ENCODE measurements at regions not wholly inside any gene's neighbourhood (a gene's known extent, or its start where the extent isn't known, plus 50 kb on each side); places are given as distances from the start of the nearest gene placed in this dataset.

- no peak for TF ChIP-seq CTCF (IDR thresholded peaks at IDR 0.05)
- no peak for TF ChIP-seq POLR2A (IDR thresholded peaks at IDR 0.05)
These were observed 1389.4 kb upstream of the GOT2 start for GRCh38 chr16:60123392-60124023.
